ENCODE measurements at regions not wholly inside any gene's neighbourhood (a gene's known extent, or its start where the extent isn't known, plus 50 kb on each side); places are given as distances from the start of the nearest gene placed in this dataset.

GRCh38 chr7:45359250-45359649, 201.7 kb downstream of the RAMP3 start:
- Histone ChIP-seq H3K9me3 (ENCODE audit: control insufficient read depth, insufficient read depth, low read length) (no peaks in the 10 kb centered on the region), H2AK5ac (ENCODE audit: low read depth, low read length) (no peak overlapping the region), H3K4me2 (ENCODE audit: low read depth, low read length) (no peak overlapping the region), H2BK20ac (ENCODE audit: low read depth, low read length) (no peak overlapping the region), H3K14ac (replicated peaks; ENCODE audit: low read depth, low read length) (no peak overlapping the region), H2AFZ (replicated peaks; ENCODE audit: low read length, poor library complexity) (no peak overlapping the region), H3K79me1 (ENCODE audit: low read depth in 1 of 2, low read length in 2 of 2) (no peaks in the 10 kb centered on the region), H3K9me1 (ENCODE audit: insufficient read depth, low read length) (no peaks in the 10 kb centered on the region), H3K36me3 (ENCODE audit: control insufficient read depth, insufficient read depth, low read length) (no peaks in the 10 kb centered on the region), H3K18ac (ENCODE audit: low read depth, low read length) (no peak overlapping the region), H4K20me1 (ENCODE audit: insufficient read depth, low read length) (no peaks in the 10 kb centered on the region), H3K4ac (ENCODE audit: low read depth, low read length) (no peak overlapping the region), H3K4me1 (ENCODE audit: control insufficient read depth, insufficient read depth, low read length) (no peaks in the 10 kb centered on the region), H3K27ac (ENCODE audit: insufficient read depth, low read length) (no peak overlapping the region), H4K91ac (ENCODE audit: insufficient read depth, low read depth, low read length) (no peak overlapping the region), H4K5ac (ENCODE audit: low read depth, low read length) (no peak overlapping the region), H4K8ac (ENCODE audit: low read depth in 2 of 2, low read length in 2 of 2) (no peak overlapping the region), H2BK5ac (ENCODE audit: low read depth, low read length, poor library complexity, severe bottlenecking) (no peak overlapping the region), H3K23ac (ENCODE audit: low read depth, low read length) (no peak overlapping the region), H2BK120ac (ENCODE audit: low read depth, low read length) (no peak overlapping the region), H3K4me3 (ENCODE audit: insufficient read depth, low read depth, low read length) (no peak overlapping the region), H3K27me3 (ENCODE audit: control insufficient read depth, insufficient read depth, low read length) (no peaks in the 10 kb centered on the region), H2AK9ac (replicated peaks; ENCODE audit: low read depth, low read length, poor library complexity) (no peak overlapping the region), H3K9ac (ENCODE audit: low read depth, low read length) (no peak overlapping the region), H2BK15ac (ENCODE audit: low read depth, low read length) (no peak overlapping the region), H3K56ac (ENCODE audit: extremely low read depth, insufficient read depth, low read length) (no peak overlapping the region)
- ATAC-seq (ENCODE audit: low read depth) (no peak), DNase-seq (no peak)
- intact Hi-C loops (cut with micrococcal nuclease) (no loop called here), dilution Hi-C loops (cut with HindIII; ENCODE audit: low sequenced_read_pairs, unreplicated experiment) (no loop called here), in situ Hi-C loops (cut with MboI; ENCODE audit: low sequenced_read_pairs) (no loop called here)
- peak; percentile 30; the same call in 1 of the 2 replicates for TF ChIP-seq MAFK (IDR thresholded peaks at IDR 0.05; ENCODE audit: low read depth, low read length)
- no peak for TF ChIP-seq RAD21 (IDR thresholded peaks at IDR 0.05; ENCODE audit: low read length)
- POLR2A ChIA-PET (ENCODE audit: unreplicated experiment): no interaction called here
- BruUV-seq (replicated peaks): no TSS peak
- no CpG with 5 or more reads among the region's 1 CpG for WGBS, 2 experiments (ENCODE audit: extremely low coverage in 2 of 2, insufficient read length in 1 of 2)
- CTCF ChIA-PET: no interaction called here
